ENCODE measurements at regions not wholly inside any gene's neighbourhood (a gene's known extent, or its start where the extent isn't known, plus 50 kb on each side); places are given as distances from the start of the nearest gene placed in this dataset.

GRCh38 chr18:28903306-28903705 lies 726.4 kb upstream of the CDH2 start:
- H3K4me1 Mint-ChIP-seq = peaks cover 0 to 4% of the 10 kb centered on the region in 2 experiments; a peak in 1 of 4 replicates
- Histone ChIP-seq H3K4me2 (ENCODE audit: insufficient read depth, insufficient read length, low read length) (no peak overlapping the region), H4K20me1 (ENCODE audit: control insufficient read depth, insufficient read depth, insufficient read length) (no peaks in the 10 kb centered on the region), H3K23me2 (ENCODE audit: insufficient read length, low read depth, low read length, poor library complexity, severe bottlenecking) (no peaks in the 10 kb centered on the region), H3K27ac (ENCODE audit: insufficient read length, low read depth, low read length) (no peak overlapping the region), H2BK15ac (ENCODE audit: low read depth, low read length) (no peak overlapping the region), H2AFZ (ENCODE audit: low read length) (no peak overlapping the region), H4K5ac (ENCODE audit: insufficient read length, low read depth, low read length) (no peak overlapping the region), H4K8ac (replicated peaks; ENCODE audit: insufficient read length, low read depth, low read length) (no peak overlapping the region), H3K23ac (ENCODE audit: insufficient read length, low read depth, low read length) (no peak overlapping the region), H3K79me1 (ENCODE audit: insufficient read depth, low read depth, low read length, poor library complexity, severe bottlenecking) (no peaks in the 10 kb centered on the region), H2BK20ac (ENCODE audit: low read depth, low read length, poor library complexity, severe bottlenecking) (no peak overlapping the region), H3K9me3 (ENCODE audit: control insufficient read depth, low read depth, low read length) (no peaks in the 10 kb centered on the region), H2BK120ac (ENCODE audit: low read depth, low read length, poor library complexity, severe bottlenecking) (no peak overlapping the region), H3K4ac (ENCODE audit: low read depth, low read length) (no peak overlapping the region), H3K4me1 (ENCODE audit: insufficient read depth, low read length) (no peaks in the 10 kb centered on the region; the same call in 1 of the 2 replicates), H3T11ph (ENCODE audit: low read length) (no peak overlapping the region), H3K56ac (ENCODE audit: insufficient read length, low read depth, low read length) (no peak overlapping the region), H2BK12ac (ENCODE audit: insufficient read length, low read depth, low read length) (no peak overlapping the region), H2BK5ac (ENCODE audit: insufficient read length, low read length) (no peak overlapping the region), H4K91ac (ENCODE audit: insufficient read length, low read depth, low read length) (no peak overlapping the region), H3K79me2 (ENCODE audit: insufficient read depth, low read length) (no peaks in the 10 kb centered on the region), H3K9ac (ENCODE audit: extremely low read depth, insufficient read length, low read length) (no peak overlapping the region), H3K14ac (ENCODE audit: insufficient read depth, low read length) (no peak overlapping the region), H3K18ac (ENCODE audit: insufficient read length, low read depth, low read length) (no peak overlapping the region), H3K27me3 (ENCODE audit: insufficient read depth, low read length) (no peaks in the 10 kb centered on the region), H2AK5ac (ENCODE audit: insufficient read length, low read length) (no peak overlapping the region)
- H3K9me3 Mint-ChIP-seq = no peaks in the 10 kb centered on the region; a peak in 1 of 5 replicates
- no CpG with 5 or more reads among the region's 1 CpG for WGBS (ENCODE audit: extremely low coverage, insufficient read length, low lambda C conversion rate)
- no peak for TF ChIP-seq CTCF (conservative IDR thresholded peaks at IDR 0.05)
- no peak overlapping the region for H3K27ac Mint-ChIP-seq
- no peaks in the 10 kb centered on the region; a peak in 2 of 7 replicates for H3K36me3 Mint-ChIP-seq (ENCODE audit: insufficient read depth in 1 of 3, low read depth in 3 of 3)
- H3K4me3 Mint-ChIP-seq = no peak overlapping the region
- no peaks in the 10 kb centered on the region for H3K27me3 Mint-ChIP-seq (ENCODE audit: low read depth)
- DNase-seq = no peak
